Lower leg skin (tissue), 3 donors: ENCODE measurements at regions not wholly inside any gene's neighbourhood (a gene's known extent, or its start where the extent isn't known, plus 50 kb on each side); places are given as distances from the start of the nearest gene placed in this dataset.

ENCODE experiments used
- CTCF ChIP-seq, 3 donors: fragments of 450-650 bp; IDR thresholded peaks; one replicate each; pipeline ENCODE4 v1.5.1; 2016; ENCODE audit warnings: antibody characterized with exemption in 3 of 3, mild to moderate bottlenecking in 3 of 3, moderate library complexity in 2 of 3
- POLR2A ChIP-seq, 2 donors: fragments of 450-650 bp; IDR thresholded peaks; one replicate each; pipeline ENCODE4 v1.6.1; 2016 to 2017; ENCODE audit warnings: antibody characterized with exemption in 2 of 2, mild to moderate bottlenecking in 1 of 2, moderate library complexity in 1 of 2

DNA sequence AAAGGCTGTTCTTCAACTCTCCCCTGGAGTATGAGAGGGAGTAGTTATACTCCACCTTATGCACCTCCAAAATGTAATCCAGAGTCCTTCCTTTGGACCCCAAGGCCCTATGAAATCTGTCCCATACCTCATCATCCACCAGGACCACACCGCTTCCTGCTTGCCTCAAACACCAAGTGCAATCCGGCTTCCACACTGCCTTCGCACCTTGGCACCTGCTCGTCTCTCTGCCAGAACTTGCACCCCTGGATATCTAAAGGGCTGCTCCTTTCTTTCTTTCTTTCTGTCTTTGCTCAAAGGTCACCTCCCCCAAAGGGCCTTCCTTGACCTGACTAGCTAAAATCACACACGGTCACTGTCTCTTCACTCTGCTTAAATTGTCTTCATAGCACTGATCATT lies 63.9 kb upstream of the SHB start:
- TF ChIP-seq CTCF (IDR thresholded peaks at IDR 0.05) (no peak), POLR2A (IDR thresholded peaks at IDR 0.05) (no peak)
